GM13976 (cell line): ENCODE measurements at regions not wholly inside any gene's neighbourhood (a gene's known extent, or its start where the extent isn't known, plus 50 kb on each side); places are given as distances from the start of the nearest gene placed in this dataset.

Experiments used
- DNase-seq: peaks from one replicate; pipeline ENCODE4 v3.0.0; 2012; ENCODE audit warnings: low spot score
- CTCF ChIP-seq: IDR thresholded peaks from 2 replicates; pipeline ENCODE4 v1.5.1; 2012; ENCODE audit warnings: borderline replicate concordance, mild to moderate bottlenecking; ENCODE audit not compliant: insufficient read depth; ENCODE audit errors: extremely low read depth, missing control alignments, control extremely low read depth
- in situ Hi-C: fragments of 300-500 bp; cut with MboI; formaldehyde crosslinking; loops from one replicate; pipeline ENCODE4 v1.12.0; 2022; ENCODE audit warnings: low sequenced_read_pairs, mixed read lengths, inconsistent platforms; ENCODE audit not compliant: unreplicated experiment

- in situ Hi-C loops: no loop called here
- DNase-seq: no peak
- TF ChIP-seq CTCF: no peak
Measured at GRCh38 chr22:48244388-48245195, 1482.1 kb downstream of the TBC1D22A start.

- DNase-seq: no peak
- in situ Hi-C loops: no loop called here
- no peak for TF ChIP-seq CTCF
Measured at GRCh38 chr22:48242461-48242864, 1480.0 kb downstream of the TBC1D22A start.

GRCh38 chr22:48241658-48242057, 1479.2 kb downstream of the TBC1D22A start:
- in situ Hi-C loops: no loop called here
- no peak for TF ChIP-seq CTCF
- no peak for DNase-seq

DNA sequence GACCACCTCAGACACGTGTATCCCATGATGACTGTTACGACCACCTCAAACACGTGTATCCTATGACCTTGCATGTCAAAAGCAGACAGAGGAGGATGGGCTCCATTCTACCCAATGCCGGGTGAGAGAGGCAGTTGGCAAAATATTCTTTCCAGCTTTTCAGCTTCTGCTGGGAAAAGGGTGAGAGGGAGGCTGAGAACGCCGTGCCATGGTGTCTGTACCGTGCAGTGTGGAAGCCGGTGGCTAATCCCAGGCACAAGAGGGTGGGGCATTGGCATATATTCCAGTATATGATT, 1478.4 kb downstream of the TBC1D22A start:
- in situ Hi-C loops: no loop called here

GRCh38 chr22:48240148-48240934, 1477.9 kb downstream of the TBC1D22A start:
- TF ChIP-seq CTCF: no peak
- in situ Hi-C loops: no loop called here
- no peak for DNase-seq

More for the DNA sequence above, 1478.4 kb downstream of the TBC1D22A start:
- no peak for TF ChIP-seq CTCF
- DNase-seq: no peak

DNA sequence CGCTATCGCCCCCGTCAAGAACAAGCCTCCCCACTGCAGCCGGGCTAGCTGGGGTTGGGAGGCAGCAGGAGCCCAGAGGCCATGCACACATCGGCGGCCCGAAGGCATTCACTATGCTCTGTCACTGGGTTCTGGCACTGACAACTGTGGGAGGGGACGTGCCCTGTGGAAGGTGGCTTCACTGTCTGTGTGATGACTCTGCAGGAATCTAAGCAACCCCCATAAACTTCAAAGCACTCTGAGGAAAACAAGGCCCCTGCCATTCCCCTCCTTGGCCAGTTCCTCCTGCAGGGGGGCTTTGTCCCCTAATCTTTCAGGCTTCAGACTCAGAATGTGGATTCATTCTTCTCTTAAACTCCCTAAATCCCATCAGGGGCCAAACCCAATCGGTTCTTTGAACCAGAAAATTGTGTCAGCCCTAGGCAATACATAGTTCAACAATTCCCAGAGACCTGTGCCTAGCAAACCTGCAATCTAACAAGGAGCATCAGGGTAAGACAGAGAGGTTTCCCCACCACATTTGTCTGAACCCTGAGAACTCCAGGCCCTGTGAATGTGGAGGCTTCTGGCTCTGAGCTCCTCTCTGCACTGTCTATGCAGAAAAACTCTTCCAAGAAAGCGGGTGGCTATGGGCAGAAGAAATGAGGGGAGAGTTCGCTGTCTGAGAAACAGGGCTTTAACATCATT, 1477.2 kb downstream of the TBC1D22A start:
- no peak for TF ChIP-seq CTCF
- in situ Hi-C loops: no loop called here
- DNase-seq: no peak
